Loucy (cell line): ENCODE measurements at regions not wholly inside any gene's neighbourhood (a gene's known extent, or its start where the extent isn't known, plus 50 kb on each side); places are given as distances from the start of the nearest gene placed in this dataset.
A peak's percentile ranks its signal among the peaks of the same experiment; 100 is the strongest.

ENCODE experiments used
- CTCF ChIP-seq: fragments of 200-600 bp; sonication (generic); conservative IDR thresholded peaks from 2 replicates; pipeline ENCODE4 v1.5.1; 2014; ENCODE audit warnings: mild to moderate bottlenecking, antibody characterized with exemption, low read length
- EZH2phosphoT487 ChIP-seq: fragments of 200-600 bp; IDR thresholded peaks from 2 replicates; pipeline ENCODE4 v1.6.1; 2018; ENCODE audit warnings: antibody characterized with exemption, mild to moderate bottlenecking, moderate library complexity, borderline replicate concordance

GRCh38 chr4:85127653-85128052 is 161.2 kb upstream of the WDFY3 start:
- TF ChIP-seq CTCF (peak; percentile 56), EZH2phosphoT487 (no peak)
